ENCODE measurements at regions not wholly inside any gene's neighbourhood (a gene's known extent, or its start where the extent isn't known, plus 50 kb on each side); places are given as distances from the start of the nearest gene placed in this dataset.

- Histone ChIP-seq H3K36me3 (ENCODE audit: control insufficient read depth in 2 of 2, extremely low read depth in 1 of 2, insufficient read depth in 2 of 2, low read length in 2 of 2) (no peaks in the 10 kb centered on the region), H3K27me3 (ENCODE audit: control insufficient read depth in 2 of 2, insufficient read depth in 2 of 2, low read length in 2 of 2) (peaks cover 0 to 4% of the 10 kb centered on the region in 2 experiments), H3K9me1 (replicated peaks; ENCODE audit: control insufficient read depth, extremely low read depth, insufficient read depth, low read length) (no peaks in the 10 kb centered on the region), H3K9ac (replicated peaks; ENCODE audit: extremely low read depth, insufficient read depth, low read length) (no peak overlapping the region), H3K9me3 (replicated peaks; ENCODE audit: control insufficient read depth, insufficient read depth, low read length) (no peaks in the 10 kb centered on the region), H3K4me2 (ENCODE audit: insufficient read depth, low read length) (no peak overlapping the region), H3K27ac (ENCODE audit: insufficient read depth, low read depth, low read length) (no peak overlapping the region), H3K79me2 (ENCODE audit: control insufficient read depth, insufficient read depth, low read length) (no peaks in the 10 kb centered on the region), H4K20me1 (replicated peaks; ENCODE audit: control insufficient read depth, extremely low read depth, insufficient read depth, low read length) (no peaks in the 10 kb centered on the region), H2AFZ (ENCODE audit: low read depth, low read length) (no peak overlapping the region), H3K4me3 (replicated peaks in 1 of 3; ENCODE audit: insufficient read depth in 1 of 3, low read depth in 1 of 3, low read length in 3 of 3) (no peak overlapping the region), H3K4me1 (ENCODE audit: control insufficient read depth, extremely low read depth, insufficient read depth, low read length) (no peaks in the 10 kb centered on the region)
- ChIA-PET POLR2A (no interaction called here), CTCF (interaction anchor here (0.8 kb wide), 1 partner anchor 11 kb away, joined by 4 read pairs; no protein-coding TSS in a partner anchor)
- dilution Hi-C loops (cut with MboI; ENCODE audit: extremely low pct_ligation_motif_present, low sequenced_read_pairs) (no loop called here), intact Hi-C loops (cut with micrococcal nuclease) (no loop called here)
- no peak for TF ChIP-seq POLR2A (IDR thresholded peaks at IDR 0.05; ENCODE audit: low read depth, low read length)
- TF ChIP-seq MAX (IDR thresholded peaks at IDR 0.05; ENCODE audit: insufficient read depth, insufficient read length): no peak
- TF ChIP-seq MYC (IDR thresholded peaks at IDR 0.05; ENCODE audit: low read depth, low read length): no peak
- no peak for TF ChIP-seq EZH2 (IDR thresholded peaks at IDR 0.05; ENCODE audit: borderline replicate concordance, low read depth, low read length, severe bottlenecking)
- no peak for TF ChIP-seq FOS (IDR thresholded peaks at IDR 0.05; ENCODE audit: borderline replicate concordance, insufficient read depth, low read length)
- TF ChIP-seq GATA2 (IDR thresholded peaks at IDR 0.05; ENCODE audit: insufficient read depth, insufficient read length, low read depth, low read length): no peak
- TF ChIP-seq CTCF (IDR thresholded peaks at IDR 0.05; ENCODE audit: extremely low read depth in 1 of 2, insufficient read depth in 1 of 2, low read depth in 1 of 2, low read length in 2 of 2): no peak
- no peak for TF ChIP-seq POLR2AphosphoS5 (IDR thresholded peaks at IDR 0.05; ENCODE audit: insufficient read depth, low read depth, low read length)
- TF ChIP-seq JUN (IDR thresholded peaks at IDR 0.05; ENCODE audit: borderline replicate concordance, insufficient read depth, insufficient read length, low read depth): no peak
- BruUV-seq (replicated peaks): no TSS peak
- FAIRE-seq (no peak), DNase-seq (ENCODE audit: low read depth, low spot score) (no peak)
These were observed 78.5 kb upstream of the EIF5 start for GRCh38 chr14:103255555-103255954.

Measured in endothelial cell of umbilical vein (primary cell).